Pancreas (tissue), 10 donors: ENCODE measurements at regions not wholly inside any gene's neighbourhood (a gene's known extent, or its start where the extent isn't known, plus 50 kb on each side); places are given as distances from the start of the nearest gene placed in this dataset.

Experiments used
- ATAC-seq, 4 donors: fragments of 200-7000 bp; cut with Tn5 transposase; one replicate each; pipeline versions ENCODE4 v1.8.0 to v1.9.1; 2020; ENCODE audit warnings: mild to moderate bottlenecking in 4 of 4, moderate library complexity in 4 of 4
- DNase-seq, 6 donors: peaks; one replicate each; pipeline ENCODE4 v3.0.0-alpha.2; 2020
- FAIRE-seq: peaks from 2 replicates; lab custom pipeline; 2012; peaks lifted over from hg19 to GRCh38; lab: Jason Lieb, UNC
- H3K27ac ChIP-seq, 4 donors: fragments of 200-600 bp; sonication (generic); 1 replicate in 3 of 4; 2 replicates in 1 of 4; pipeline versions ENCODE4 v1.5.0 to v1.8.0; 2020
- H3K27me3 ChIP-seq, 4 donors: fragments of 200-600 bp; one replicate each; pipeline ENCODE4 v1.8.0; 2021
- H3K36me3 ChIP-seq, 3 donors: fragments of 200-600 bp; sonication (generic) in 1 of 3; one replicate each; pipeline versions ENCODE4 v1.5.0 to v1.8.0; 2020 to 2021
- H3K4me1 ChIP-seq, 3 donors: fragments of 200-600 bp; one replicate each; pipeline ENCODE4 v1.8.0; 2021
- H3K4me3 ChIP-seq, 4 donors: fragments of 200-600 bp; sonication (generic) in 2 of 4; one replicate each; pipeline versions ENCODE4 v1.5.0 to v1.8.0; 2020 to 2021
- H3K9me3 ChIP-seq, 4 donors: fragments of 200-600 bp; one replicate each; pipeline ENCODE4 v1.8.0; 2021
- WGBS, 2 donors: extraction: QIAGEN DNeasy Blood & Tissue Kit; methylation state at CpG; one replicate each; pipeline ENCODE4 v1.1.7; 2013; 5-methylcytosine and 5-hydroxymethylcytosine counted together
- intact Hi-C, 3 donors: fragments of 100-400 bp; cut with DNase I; formaldehyde crosslinking; loops; one replicate each; pipeline versions ENCODE4 v1.11.1 to v1.14.2; 2022
- TF ChIP-seq, protein P1 (sequence below), 4 donors: fragments of 200-600 bp; sonication (generic) in 3 of 4; IDR thresholded peaks; one replicate each; pipeline versions ENCODE4 v1.5.0 to v1.8.0; 2021; ENCODE audit warnings: antibody characterized with exemption in 4 of 4
- donor health status: healthy with polysubstance abuse.
- donor health status: DM: no; HTN: no; CAD: no; lungs with moderate emphysema.
- donor health status: DM: no; HTN: no; CAD: no.
- donor health status: control.
- donor health status: control.
- donor health status: Bipolar disorder and iron deficiency.
- donor health status: DM: yes; HTN: yes; CAD: no.
- donor health status: DM: no; HTN: no; CAD: no.
- donor health status: DM: no; HTN: no; CAD: no.
- donor health status: DM: yes; HTN: yes; CAD: no.

DNA sequence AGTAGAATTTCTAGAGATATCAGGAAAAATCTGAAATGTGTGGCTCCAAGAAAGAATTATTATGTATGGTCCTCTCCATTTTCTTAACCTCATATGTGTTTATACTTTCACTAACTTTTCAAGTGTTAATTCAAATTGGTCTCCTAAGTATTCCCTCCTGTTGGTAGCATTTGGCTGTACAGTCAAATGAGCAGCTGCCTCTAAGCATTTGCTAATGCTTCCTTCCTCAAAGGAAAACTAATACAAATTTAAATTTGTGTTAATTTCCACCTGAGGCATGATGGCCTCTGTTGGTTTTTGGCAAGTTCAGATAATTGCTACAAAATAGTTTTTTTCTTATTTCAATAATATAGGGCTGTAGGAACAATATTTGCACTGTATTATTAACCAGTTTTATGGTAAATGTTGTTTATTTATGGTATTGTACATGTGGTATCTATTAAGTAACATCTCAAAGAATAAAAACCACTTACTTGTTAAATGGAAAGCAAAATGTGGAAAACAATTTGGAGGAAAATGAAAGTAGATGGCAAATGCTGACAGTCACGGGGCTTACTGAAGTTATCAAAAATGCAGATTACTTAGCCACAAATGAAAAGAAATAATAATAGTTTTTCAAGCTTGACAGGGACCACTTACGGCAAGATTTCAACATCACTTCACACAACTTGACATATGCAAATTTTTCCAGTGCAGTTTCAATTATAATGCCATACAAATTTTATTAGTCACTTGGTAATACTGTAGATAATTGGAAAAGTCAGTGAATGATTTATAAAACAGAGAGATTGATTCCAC lies 299.3 kb upstream of the MEOX2 start:
- FAIRE-seq (no peak), ATAC-seq (no peak), DNase-seq (no peak)
- no peaks in the 10 kb centered on the region for H3K9me3 ChIP-seq
- TF ChIP-seq, protein P1, sequence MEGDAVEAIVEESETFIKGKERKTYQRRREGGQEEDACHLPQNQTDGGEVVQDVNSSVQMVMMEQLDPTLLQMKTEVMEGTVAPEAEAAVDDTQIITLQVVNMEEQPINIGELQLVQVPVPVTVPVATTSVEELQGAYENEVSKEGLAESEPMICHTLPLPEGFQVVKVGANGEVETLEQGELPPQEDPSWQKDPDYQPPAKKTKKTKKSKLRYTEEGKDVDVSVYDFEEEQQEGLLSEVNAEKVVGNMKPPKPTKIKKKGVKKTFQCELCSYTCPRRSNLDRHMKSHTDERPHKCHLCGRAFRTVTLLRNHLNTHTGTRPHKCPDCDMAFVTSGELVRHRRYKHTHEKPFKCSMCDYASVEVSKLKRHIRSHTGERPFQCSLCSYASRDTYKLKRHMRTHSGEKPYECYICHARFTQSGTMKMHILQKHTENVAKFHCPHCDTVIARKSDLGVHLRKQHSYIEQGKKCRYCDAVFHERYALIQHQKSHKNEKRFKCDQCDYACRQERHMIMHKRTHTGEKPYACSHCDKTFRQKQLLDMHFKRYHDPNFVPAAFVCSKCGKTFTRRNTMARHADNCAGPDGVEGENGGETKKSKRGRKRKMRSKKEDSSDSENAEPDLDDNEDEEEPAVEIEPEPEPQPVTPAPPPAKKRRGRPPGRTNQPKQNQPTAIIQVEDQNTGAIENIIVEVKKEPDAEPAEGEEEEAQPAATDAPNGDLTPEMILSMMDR (IDR thresholded peaks at IDR 0.05): no peak
- H3K4me1 ChIP-seq: no peaks in the 10 kb centered on the region
- no peak overlapping the region for H3K4me3 ChIP-seq
- no peak overlapping the region for H3K27ac ChIP-seq
- no peaks in the 10 kb centered on the region for H3K36me3 ChIP-seq
- 65 to 77% methylated on average over 2 of the region's 2 CpGs for WGBS, 2 donors
- no peaks in the 10 kb centered on the region for H3K27me3 ChIP-seq
- intact Hi-C loops: no loop called here

DNA sequence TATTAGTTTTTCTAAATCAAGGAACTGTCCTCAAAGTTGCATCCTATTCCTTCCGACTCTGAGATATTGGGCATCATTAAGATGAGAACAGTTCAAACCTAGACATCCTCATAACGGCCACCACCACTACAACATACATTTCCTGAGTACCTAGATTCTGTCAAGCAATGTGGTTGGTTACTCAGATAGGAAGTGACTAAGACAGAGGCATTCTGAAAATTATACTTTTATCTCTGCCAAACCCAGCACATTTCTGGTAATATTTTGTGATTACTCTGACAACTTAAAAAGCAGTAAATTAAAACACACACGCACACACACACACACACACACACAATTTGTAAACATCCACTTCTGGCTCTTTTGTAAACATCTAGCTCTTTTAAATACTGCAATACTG lies 291.2 kb upstream of the MEOX2 start:
- ATAC-seq: no peak
- FAIRE-seq: no peak
- Histone ChIP-seq H3K4me3 (no peak overlapping the region), H3K4me1 (no peaks in the 10 kb centered on the region), H3K9me3 (no peaks in the 10 kb centered on the region), H3K27me3 (no peaks in the 10 kb centered on the region), H3K27ac (no peak overlapping the region), H3K36me3 (no peaks in the 10 kb centered on the region)
- 63 to 78% methylated on average over 3 of the region's 3 CpGs for WGBS, 2 donors
- TF ChIP-seq, protein P1 (IDR thresholded peaks at IDR 0.05): no peak
- intact Hi-C loops: no loop called here
- DNase-seq: no peak

DNA sequence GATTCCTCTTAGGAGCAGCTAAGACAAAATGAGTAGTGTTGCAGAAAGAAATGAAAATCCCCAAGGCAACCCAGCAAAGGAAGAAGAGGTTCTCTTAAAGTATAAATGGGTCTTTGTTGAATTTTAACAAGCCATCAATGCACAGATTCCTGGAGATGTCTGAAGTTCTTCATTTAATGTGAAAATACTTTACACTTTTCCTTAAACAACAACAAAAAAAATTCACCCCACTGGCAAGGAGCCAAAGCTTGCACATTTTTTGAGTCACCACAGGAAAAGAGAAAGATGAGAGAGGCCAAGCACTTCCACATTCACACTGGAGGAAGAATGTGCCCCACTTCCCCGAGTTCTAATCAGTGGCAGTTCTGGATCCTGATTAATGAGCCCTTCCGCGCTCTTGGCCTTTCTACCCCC lies 286.4 kb upstream of the MEOX2 start:
- FAIRE-seq: no peak
- TF ChIP-seq, protein P1 (IDR thresholded peaks at IDR 0.05): no peak

DNA sequence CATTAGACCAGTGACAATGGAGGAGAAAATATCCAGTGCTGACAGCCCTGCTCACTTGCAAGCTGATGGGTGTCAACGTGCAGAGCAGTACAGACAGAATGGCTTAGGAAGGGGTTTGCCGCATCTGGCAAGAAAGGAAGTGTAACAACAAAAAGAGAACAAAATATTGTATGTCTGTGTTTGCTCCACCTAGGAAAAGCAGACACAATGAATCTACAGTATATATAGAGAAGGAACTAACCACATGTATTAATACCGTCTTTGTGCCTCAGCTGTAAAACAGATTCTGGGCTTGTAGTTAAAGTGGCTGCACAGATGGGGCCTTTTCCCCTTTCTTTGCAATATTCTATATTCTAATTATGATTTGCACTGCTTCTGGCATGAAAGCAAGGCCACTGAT lies 281.1 kb upstream of the MEOX2 start:
- ATAC-seq (no peak), DNase-seq (no peak), FAIRE-seq (no peak)
- no peaks in the 10 kb centered on the region for H3K27me3 ChIP-seq
- WGBS, 2 donors: 76 to 83% methylated on average over 3 of the region's 3 CpGs
- intact Hi-C loops: no loop called here
- no peaks in the 10 kb centered on the region for H3K9me3 ChIP-seq
- no peaks in the 10 kb centered on the region for H3K4me1 ChIP-seq
- TF ChIP-seq, protein P1 (IDR thresholded peaks at IDR 0.05): no peak
- no peak overlapping the region for H3K27ac ChIP-seq
- no peaks in the 10 kb centered on the region for H3K36me3 ChIP-seq
- no peak overlapping the region for H3K4me3 ChIP-seq

More for the DNA sequence above, 286.4 kb upstream of the MEOX2 start:
- Histone ChIP-seq H3K4me1 (no peaks in the 10 kb centered on the region), H3K27me3 (no peaks in the 10 kb centered on the region), H3K27ac (no peak overlapping the region), H3K36me3 (no peaks in the 10 kb centered on the region), H3K9me3 (no peaks in the 10 kb centered on the region), H3K4me3 (no peak overlapping the region)
- peak in 1 of 4 donors; percentile 47 for ATAC-seq
- 27 to 30% methylated on average over 3 of the region's 3 CpGs for WGBS, 2 donors
- DNase-seq: no peak
- intact Hi-C loops: no loop called here

DNA sequence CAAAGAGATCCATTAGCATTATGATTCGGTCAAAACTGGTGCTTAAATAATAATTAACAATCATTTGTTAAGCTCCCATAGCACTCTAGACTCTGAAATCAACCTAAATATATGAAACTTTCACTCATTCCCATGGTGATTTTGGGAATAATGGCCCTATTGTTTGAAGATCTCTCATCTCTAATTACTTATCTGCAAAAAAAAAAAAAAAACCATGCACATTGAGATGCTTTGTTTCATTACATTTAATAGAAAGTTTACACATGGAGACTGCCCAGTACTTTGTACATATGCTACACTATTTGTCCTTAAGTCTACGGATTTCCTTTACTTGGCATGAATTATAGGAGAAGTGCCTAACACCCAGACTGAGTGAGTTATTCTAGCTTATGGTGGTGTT lies 280.6 kb upstream of the MEOX2 start:
- Histone ChIP-seq H3K4me3 (no peak overlapping the region), H3K27me3 (no peaks in the 10 kb centered on the region), H3K36me3 (no peaks in the 10 kb centered on the region), H3K27ac (no peak overlapping the region), H3K9me3 (no peaks in the 10 kb centered on the region), H3K4me1 (no peaks in the 10 kb centered on the region)
- FAIRE-seq: no peak
- intact Hi-C loops: no loop called here
- 46 to 62% methylated on average over 2 of the region's 2 CpGs for WGBS, 2 donors
- ATAC-seq: no peak
- TF ChIP-seq, protein P1 (IDR thresholded peaks at IDR 0.05): no peak
- DNase-seq: no peak
